HEK293 (cell line): ENCODE measurements at regions not wholly inside any gene's neighbourhood (a gene's known extent, or its start where the extent isn't known, plus 50 kb on each side); places are given as distances from the start of the nearest gene placed in this dataset.
A peak's percentile ranks its signal among the peaks of the same experiment; 100 is the strongest.

Source experiments
- BCL11A ChIP-seq: fragments of 450-650 bp; formaldehyde crosslinking; IDR thresholded peaks from 2 replicates; pipeline ENCODE4 v1.5.1; 2016; ENCODE audit warnings: low read depth, missing biosample characterization, missing genetic modification characterization
- CTCF ChIP-seq: fragments of 450-650 bp; formaldehyde crosslinking; IDR thresholded peaks from 2 replicates; pipeline ENCODE4 v1.5.1; 2016; ENCODE audit warnings: missing biosample characterization, missing genetic modification characterization
- HIC1 ChIP-seq: fragments of 450-650 bp; formaldehyde crosslinking; IDR thresholded peaks from 2 replicates; pipeline ENCODE4 v1.5.1; 2016; ENCODE audit warnings: missing biosample characterization, missing genetic modification characterization
- KLF1 ChIP-seq: fragments of 450-650 bp; formaldehyde crosslinking; IDR thresholded peaks from 2 replicates; pipeline ENCODE4 v1.5.1; 2016; ENCODE audit warnings: missing biosample characterization, missing genetic modification characterization
- KLF17 ChIP-seq: fragments of 450-650 bp; formaldehyde crosslinking; IDR thresholded peaks from 2 replicates; pipeline ENCODE4 v1.5.1; 2016; ENCODE audit warnings: missing biosample characterization, missing genetic modification characterization
- SCRT1 ChIP-seq: fragments of 450-650 bp; formaldehyde crosslinking; IDR thresholded peaks from 2 replicates; pipeline ENCODE4 v1.5.1; 2016; ENCODE audit warnings: missing biosample characterization, missing genetic modification characterization, borderline replicate concordance
- ZBTB20 ChIP-seq: fragments of 450-650 bp; formaldehyde crosslinking; IDR thresholded peaks from 2 replicates; pipeline ENCODE4 v1.5.1; 2016; ENCODE audit warnings: missing biosample characterization, missing genetic modification characterization
- ZBTB48 ChIP-seq: fragments of 450-650 bp; formaldehyde crosslinking; IDR thresholded peaks from 2 replicates; pipeline ENCODE4 v1.5.1; 2016; ENCODE audit warnings: missing biosample characterization, missing genetic modification characterization
- ZBTB7A ChIP-seq: fragments of 450-650 bp; formaldehyde crosslinking; IDR thresholded peaks from 2 replicates; pipeline ENCODE4 v1.5.1; 2016; ENCODE audit warnings: low read depth, missing biosample characterization, missing genetic modification characterization
- ZEB2 ChIP-seq: fragments of 450-650 bp; formaldehyde crosslinking; IDR thresholded peaks from 2 replicates; pipeline ENCODE4 v1.5.1; 2016; ENCODE audit warnings: missing biosample characterization, missing genetic modification characterization
- ZFP41 ChIP-seq: fragments of 450-650 bp; formaldehyde crosslinking; IDR thresholded peaks from 2 replicates; pipeline ENCODE4 v1.5.1; 2016; ENCODE audit warnings: missing biosample characterization, missing genetic modification characterization, borderline replicate concordance
- ZFP69B ChIP-seq: fragments of 450-650 bp; formaldehyde crosslinking; IDR thresholded peaks from 2 replicates; pipeline ENCODE4 v1.5.1; 2016; ENCODE audit warnings: missing biosample characterization, missing genetic modification characterization
- ZNF133 ChIP-seq: fragments of 450-650 bp; formaldehyde crosslinking; IDR thresholded peaks from 2 replicates; pipeline ENCODE4 v1.5.1; 2016; ENCODE audit warnings: missing biosample characterization, missing genetic modification characterization
- ZNF175 ChIP-seq: fragments of 450-650 bp; formaldehyde crosslinking; IDR thresholded peaks from 2 replicates; pipeline ENCODE4 v1.5.1; 2016; ENCODE audit warnings: missing biosample characterization, missing genetic modification characterization
- ZNF221 ChIP-seq: fragments of 450-650 bp; formaldehyde crosslinking; IDR thresholded peaks from 2 replicates; pipeline ENCODE4 v1.5.1; 2017; ENCODE audit warnings: missing biosample characterization, missing genetic modification characterization, borderline replicate concordance
- ZNF266 ChIP-seq: fragments of 450-650 bp; formaldehyde crosslinking; IDR thresholded peaks from 2 replicates; pipeline ENCODE4 v1.5.1; 2016; ENCODE audit warnings: missing biosample characterization, missing genetic modification characterization, low read depth
- ZNF423 ChIP-seq: fragments of 450-650 bp; formaldehyde crosslinking; IDR thresholded peaks from 2 replicates; pipeline ENCODE4 v1.5.1; 2016; ENCODE audit warnings: missing biosample characterization, missing genetic modification characterization
- ZNF514 ChIP-seq: fragments of 450-650 bp; formaldehyde crosslinking; IDR thresholded peaks from 2 replicates; pipeline ENCODE4 v1.5.1; 2016; ENCODE audit warnings: missing biosample characterization, missing genetic modification characterization
- ZNF518A ChIP-seq: fragments of 450-650 bp; formaldehyde crosslinking; conservative IDR thresholded peaks from 2 replicates; pipeline ENCODE4 v1.5.1; 2016; ENCODE audit warnings: low read depth, missing biosample characterization, missing genetic modification characterization
- ZNF521 ChIP-seq: fragments of 450-650 bp; formaldehyde crosslinking; IDR thresholded peaks from 2 replicates; pipeline ENCODE4 v1.5.1; 2017; ENCODE audit warnings: missing biosample characterization, mild to moderate bottlenecking, missing genetic modification characterization
- ZNF544 ChIP-seq: fragments of 450-650 bp; formaldehyde crosslinking; IDR thresholded peaks from 2 replicates; pipeline ENCODE4 v1.5.0; 2017; ENCODE audit warnings: missing biosample characterization, missing genetic modification characterization
- ZNF600 ChIP-seq: fragments of 450-650 bp; formaldehyde crosslinking; IDR thresholded peaks from 2 replicates; pipeline ENCODE4 v1.5.1; 2016; ENCODE audit warnings: missing biosample characterization, missing genetic modification characterization
- ZNF658 ChIP-seq: fragments of 450-650 bp; formaldehyde crosslinking; IDR thresholded peaks from 2 replicates; pipeline ENCODE4; 2016; ENCODE audit warnings: missing biosample characterization, missing genetic modification characterization
- ZNF701 ChIP-seq: fragments of 450-650 bp; formaldehyde crosslinking; IDR thresholded peaks from 2 replicates; pipeline ENCODE4 v1.5.1; 2016; ENCODE audit warnings: missing biosample characterization, missing genetic modification characterization
- ZSCAN23 ChIP-seq: fragments of 450-650 bp; formaldehyde crosslinking; IDR thresholded peaks from 2 replicates; pipeline ENCODE4 v1.5.1; 2016; ENCODE audit warnings: missing biosample characterization, missing genetic modification characterization
- TF ChIP-seq, protein P1 (sequence below): fragments of 450-650 bp; formaldehyde crosslinking; IDR thresholded peaks from 2 replicates; pipeline ENCODE4 v1.5.1; 2016; ENCODE audit warnings: missing biosample characterization, missing genetic modification characterization

- TF ChIP-seq ZNF175 (tag by site-specific recombination) (no peak), ZNF514 (tag by site-specific recombination) (no peak), CTCF (tag by site-specific recombination) (no peak), ZNF518A (tag by site-specific recombination) (no peak), ZNF521 (no peak), ZNF423 (tag by site-specific recombination) (no peak), ZNF544 (tag by site-specific recombination) (no peak), ZNF658 (tag by site-specific recombination) (no peak), ZBTB20 (tag by site-specific recombination) (peak; percentile 61), ZNF133 (tag by site-specific recombination) (no peak), KLF17 (tag by site-specific recombination) (no peak), ZNF266 (tag by site-specific recombination) (no peak), ZNF600 (tag by site-specific recombination) (peak; percentile 29; the same call in 1 of the 2 replicates), BCL11A (tag by site-specific recombination) (0 out of 2 replicates have a peak, but pooled peaks have one; percentile 15), ZSCAN23 (0 out of 2 replicates have a peak, but pooled peaks have one; percentile 8), ZFP69B (tag by site-specific recombination) (no peak), ZNF221 (no peak), ZBTB7A (tag by site-specific recombination) (no peak), HIC1 (tag by site-specific recombination) (no peak), ZBTB48 (tag by site-specific recombination) (peak; percentile 94), ZEB2 (no peak), SCRT1 (tag by site-specific recombination) (no peak), ZFP41 (no peak), ZNF701 (no peak), KLF1 (tag by site-specific recombination) (no peak)
- TF ChIP-seq, protein P1, sequence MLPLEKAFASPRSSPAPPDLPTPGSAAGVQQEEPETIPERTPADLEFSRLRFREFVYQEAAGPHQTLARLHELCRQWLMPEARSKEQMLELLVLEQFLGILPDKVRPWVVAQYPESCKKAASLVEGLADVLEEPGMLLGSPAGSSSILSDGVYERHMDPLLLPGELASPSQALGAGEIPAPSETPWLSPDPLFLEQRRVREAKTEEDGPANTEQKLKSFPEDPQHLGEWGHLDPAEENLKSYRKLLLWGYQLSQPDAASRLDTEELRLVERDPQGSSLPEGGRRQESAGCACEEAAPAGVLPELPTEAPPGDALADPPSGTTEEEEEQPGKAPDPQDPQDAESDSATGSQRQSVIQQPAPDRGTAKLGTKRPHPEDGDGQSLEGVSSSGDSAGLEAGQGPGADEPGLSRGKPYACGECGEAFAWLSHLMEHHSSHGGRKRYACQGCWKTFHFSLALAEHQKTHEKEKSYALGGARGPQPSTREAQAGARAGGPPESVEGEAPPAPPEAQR (tag by site-specific recombination) = no peak
Measured at GRCh38 chr6:27544612-27545260, 71.8 kb upstream of the ZNF184 start (continued).
